HFF-Myc (cell line): ENCODE measurements at regions not wholly inside any gene's neighbourhood (a gene's known extent, or its start where the extent isn't known, plus 50 kb on each side); places are given as distances from the start of the nearest gene placed in this dataset.
"Not testable (repeated sequence)": the region's sequence is repeated elsewhere in the genome, so short reads cannot be mapped to it uniquely, and the experiment has no call there.

ENCODE experiments used
- DNase-seq: peaks from one replicate; pipeline ENCODE4 v3.0.0-alpha.2; 2011; ENCODE audit warnings: low read depth; ENCODE audit errors: extremely low read depth
- H3K4me3 ChIP-seq: replicated peaks from 2 replicates; pipeline ENCODE4 v1.5.1; 2011; ENCODE audit warnings: low read depth, mild to moderate bottlenecking, control low read depth, low read length
- CTCF ChIP-seq: IDR thresholded peaks from 2 replicates; pipeline ENCODE4 v1.5.1; 2012; ENCODE audit warnings: mild to moderate bottlenecking, low read depth, low read length, control low read depth; ENCODE audit errors: missing control alignments

DNA sequence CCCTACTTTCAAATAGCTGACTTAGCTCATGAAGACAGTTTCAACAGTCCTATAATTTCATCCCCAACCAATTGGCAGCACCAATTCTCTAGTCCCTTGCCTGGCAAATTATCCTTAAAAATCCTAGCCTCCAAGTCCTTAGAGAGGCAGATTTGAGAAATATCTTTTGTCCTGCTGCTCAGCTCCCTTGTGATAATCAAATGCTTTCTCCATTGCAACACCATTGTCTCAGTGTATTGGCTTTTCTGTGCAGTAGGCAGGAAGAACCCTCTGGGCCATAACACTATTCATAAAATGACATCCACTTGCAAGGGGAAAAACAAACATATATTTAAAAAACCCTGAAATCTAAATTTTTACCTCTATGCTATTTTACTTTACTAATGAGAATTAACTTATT, 89.6 kb downstream of the AASDHPPT start:
- no peak for DNase-seq
- no peak overlapping the region for H3K4me3 ChIP-seq
- TF ChIP-seq CTCF: no peak

- no peak for TF ChIP-seq CTCF
- H3K4me3 ChIP-seq: no peak overlapping the region
- peak; percentile 76 for DNase-seq
Observed at GRCh38 chr11:106172386-106172991, 95.0 kb downstream of the AASDHPPT start.

GRCh38 chr11:106173291-106173690, 95.8 kb downstream of the AASDHPPT start:
- no peak for TF ChIP-seq CTCF
- DNase-seq: no peak
- no peak overlapping the region for H3K4me3 ChIP-seq

DNA sequence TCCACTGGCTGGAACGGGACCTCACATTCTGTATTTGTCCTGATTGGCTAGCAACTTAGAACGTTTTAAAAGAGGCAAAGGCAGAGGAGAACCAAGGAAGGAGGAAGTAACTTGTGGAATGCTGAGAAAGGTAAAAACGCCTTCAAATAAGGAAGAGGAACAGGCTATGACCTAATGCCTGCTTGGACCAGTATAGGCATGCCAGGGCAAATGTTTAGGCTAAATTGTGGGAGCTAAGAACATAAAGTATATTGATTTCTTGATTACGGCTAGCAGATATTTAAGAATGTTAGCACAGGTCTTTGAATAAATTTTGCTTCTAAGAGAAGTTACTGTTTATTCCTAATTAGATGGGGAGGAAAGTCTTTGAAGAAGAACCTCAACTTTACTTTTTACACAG, 96.5 kb downstream of the AASDHPPT start:
- not testable (repeated sequence) for DNase-seq, H3K4me3 ChIP-seq

- no peak overlapping the region for H3K4me3 ChIP-seq
- no peak for DNase-seq
- no peak for TF ChIP-seq CTCF
Observed at GRCh38 chr11:106176817-106177216, 99.4 kb downstream of the AASDHPPT start.

GRCh38 chr11:106177311-106177710, 99.8 kb downstream of the AASDHPPT start:
- TF ChIP-seq CTCF: no peak
- no peak for DNase-seq
- no peak overlapping the region for H3K4me3 ChIP-seq

- no peak for TF ChIP-seq CTCF
- DNase-seq: no peak
- H3K4me3 ChIP-seq: no peak overlapping the region
Observed at GRCh38 chr11:106178361-106178760, 100.9 kb downstream of the AASDHPPT start.
